GM18498 (cell line): ENCODE measurements at regions not wholly inside any gene's neighbourhood (a gene's known extent, or its start where the extent isn't known, plus 50 kb on each side); places are given as distances from the start of the nearest gene placed in this dataset.
A peak's percentile ranks its signal among the peaks of the same experiment; 100 is the strongest.

Experiments
- ATAC-seq: cut with Tn5 transposase; IDR thresholded peaks from one replicate; pipeline ENCODE4 v1.9.1; 2021; ENCODE audit warnings: mild to moderate bottlenecking, moderate library complexity; ENCODE audit not compliant: unreplicated experiment

DNA sequence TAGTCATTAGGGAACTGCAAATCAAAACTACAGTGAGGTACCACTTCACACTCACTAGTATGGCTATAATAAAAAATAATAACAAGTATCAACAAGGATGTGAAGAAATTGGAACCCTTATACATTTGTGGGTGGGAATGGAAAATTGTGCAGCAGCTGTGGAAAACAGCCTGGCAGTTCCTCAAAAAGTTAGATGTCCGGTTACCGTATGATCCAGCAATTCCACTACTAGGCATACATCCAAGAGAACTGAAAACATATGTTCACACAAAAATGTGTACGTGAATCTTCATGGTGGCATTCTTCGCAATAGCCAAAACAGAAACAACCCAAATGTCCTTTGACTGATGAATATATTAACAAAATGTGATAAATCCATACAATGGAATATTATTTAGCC lies 187.9 kb upstream of the LYSMD4 start:
- ATAC-seq, result no peak

DNA sequence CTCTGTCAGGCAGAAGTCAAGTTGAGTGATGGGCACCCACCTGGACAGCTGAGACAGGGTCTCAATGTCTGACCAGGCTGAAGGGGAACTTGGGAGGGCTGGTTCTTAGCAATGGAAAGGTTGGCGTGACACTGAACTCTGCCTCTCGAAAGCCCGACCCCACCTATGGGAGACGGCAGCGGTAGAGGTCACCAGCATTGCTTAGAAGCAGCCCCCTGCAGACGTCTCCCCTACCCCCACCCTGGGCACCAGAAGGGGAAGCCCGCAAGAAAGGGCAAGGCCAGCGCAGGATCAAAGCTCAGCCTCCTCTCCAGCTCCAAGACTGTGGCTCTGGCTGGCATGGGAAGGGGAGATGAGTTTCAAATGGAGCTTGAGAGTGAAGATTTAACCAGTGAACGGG lies 184.8 kb upstream of the LYSMD4 start:
- no peak for ATAC-seq

DNA sequence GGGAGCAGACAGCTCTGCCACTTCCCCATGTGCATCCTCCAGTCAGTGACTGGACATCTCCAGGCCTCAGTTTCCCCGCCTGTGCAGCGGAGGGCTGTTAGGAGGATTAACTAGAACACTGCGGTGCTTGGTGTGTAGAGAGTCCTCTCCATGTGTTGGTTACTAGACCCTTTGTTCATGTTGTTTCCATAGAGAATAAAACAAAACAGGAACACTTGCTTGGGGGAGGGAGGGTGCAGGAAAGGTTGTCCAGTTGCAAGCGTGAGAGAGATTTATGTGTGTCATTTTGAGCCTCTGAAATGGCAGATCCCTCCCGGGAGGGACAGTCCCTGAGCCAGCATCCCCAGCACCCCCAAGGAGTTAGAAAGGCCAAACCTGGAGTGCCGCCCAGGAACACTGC lies 184.0 kb upstream of the LYSMD4 start:
- no peak for ATAC-seq

DNA sequence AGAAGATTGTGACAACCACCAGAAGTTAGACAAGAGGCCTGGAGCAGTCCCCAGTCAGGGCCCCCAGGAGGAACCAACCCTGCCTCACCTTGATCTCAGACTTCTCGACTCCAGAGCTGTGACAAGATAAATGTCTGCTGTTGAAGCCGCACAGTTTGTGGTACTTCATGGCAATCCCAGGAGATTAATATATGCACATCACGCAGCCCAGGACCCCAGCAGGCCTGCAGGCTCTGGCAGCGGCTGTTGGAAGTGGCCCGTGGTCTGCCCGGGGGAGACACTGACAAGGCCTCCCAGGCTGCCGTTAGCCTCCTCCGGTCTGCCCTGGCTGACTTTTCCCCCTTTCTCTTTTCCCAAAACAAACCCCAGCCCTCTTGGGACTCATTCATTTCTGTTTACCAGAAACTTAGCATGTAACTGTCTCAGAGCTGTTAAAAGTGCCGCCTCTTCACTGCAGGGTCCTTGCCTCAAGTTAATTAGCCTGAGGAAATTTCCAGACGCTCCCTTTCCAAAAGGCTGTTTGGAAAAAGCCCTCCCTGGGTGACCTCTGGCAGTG lies 183.5 kb upstream of the LYSMD4 start:
- no peak for ATAC-seq

DNA sequence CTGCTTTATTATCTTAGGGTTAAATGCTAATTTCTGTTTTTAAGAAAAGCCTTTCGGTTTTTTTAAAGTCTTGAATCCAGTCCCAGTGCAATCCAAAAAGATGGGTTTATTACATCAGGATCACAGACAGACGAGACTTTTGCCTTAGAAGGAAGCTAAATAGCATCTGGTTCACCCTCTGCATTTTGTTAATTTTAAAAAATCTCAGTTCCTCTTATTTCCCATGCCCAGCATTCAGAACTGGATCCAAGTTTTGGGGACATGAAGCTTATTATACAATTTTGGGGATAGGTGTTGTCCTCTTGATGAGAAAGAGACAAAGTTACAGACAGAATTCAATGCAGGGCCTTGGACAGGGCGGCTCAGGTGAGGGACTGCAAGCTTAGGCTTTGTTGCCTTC lies 181.5 kb upstream of the LYSMD4 start:
- no peak for ATAC-seq

DNA sequence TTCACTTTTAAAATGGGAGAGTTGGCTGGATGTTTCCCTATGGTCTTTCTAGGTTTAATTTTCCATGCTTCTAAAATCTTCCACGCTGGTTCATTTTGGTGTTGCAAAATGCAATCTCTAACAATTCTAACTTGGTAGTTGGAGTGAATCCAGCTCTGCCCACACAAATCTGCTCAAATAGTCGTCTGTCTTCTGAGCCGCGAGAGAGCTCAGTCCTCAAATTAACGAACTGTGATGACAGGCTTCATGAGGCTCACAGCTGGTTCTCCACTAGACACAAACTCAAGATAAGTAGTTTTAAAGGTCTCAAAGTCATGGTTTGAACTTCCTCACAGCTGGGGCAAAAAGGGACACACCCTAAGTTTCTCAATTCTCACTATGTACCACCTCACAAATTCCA lies 178.6 kb upstream of the LYSMD4 start:
- no peak for ATAC-seq

DNA sequence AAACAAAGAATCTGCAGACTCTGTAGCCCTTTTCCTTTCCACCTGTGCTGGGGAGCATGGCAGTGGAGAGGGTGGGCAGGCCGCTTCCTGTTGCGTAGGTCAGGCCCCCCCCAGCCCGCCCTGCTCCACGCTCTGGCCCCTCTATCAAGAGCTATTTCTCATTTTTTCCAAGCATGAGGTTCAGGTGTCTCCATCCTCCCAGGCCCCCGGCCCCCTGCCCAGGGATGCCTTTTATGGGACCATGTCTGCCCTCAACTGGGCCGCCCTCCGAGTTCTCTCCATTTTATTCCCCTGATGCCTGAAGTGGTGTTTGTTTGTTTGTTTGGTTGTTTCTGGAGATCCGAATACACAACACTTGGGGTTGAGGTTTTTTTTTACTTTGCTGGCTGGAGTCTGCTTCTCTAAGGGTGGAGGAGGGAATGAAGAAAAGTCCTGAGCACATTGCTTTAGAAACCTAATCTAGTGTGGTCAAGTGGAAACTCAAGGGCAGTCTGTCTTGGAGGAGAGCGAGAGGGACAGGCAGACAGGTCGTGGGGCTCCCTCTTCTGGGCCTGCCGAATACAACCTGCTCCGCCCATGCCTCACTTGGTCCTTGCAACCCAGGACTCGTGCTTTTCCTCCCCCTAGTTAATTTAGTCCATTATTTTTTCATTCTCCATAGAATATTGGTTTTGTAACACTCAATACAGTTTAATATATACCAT lies 176.5 kb upstream of the LYSMD4 start:
- ATAC-seq, result no peak

DNA sequence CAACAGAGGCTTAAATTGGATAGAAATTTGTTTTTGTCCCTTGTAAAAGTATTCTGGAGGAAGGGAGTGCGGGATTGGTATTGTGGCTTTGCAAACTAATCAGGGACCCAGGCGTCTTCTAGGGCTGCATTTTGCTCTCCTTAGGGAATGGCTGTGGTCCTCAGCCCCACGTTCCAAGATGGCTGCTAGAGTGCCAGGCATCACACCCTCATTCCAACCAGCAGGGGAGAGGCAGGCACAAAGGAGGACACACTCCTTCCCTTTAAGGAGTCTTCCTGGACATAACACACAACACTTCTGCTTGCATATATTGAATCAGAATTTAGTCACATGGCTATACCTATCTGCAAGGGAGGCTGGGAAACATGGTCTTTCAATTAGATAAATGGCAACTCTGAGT lies 174.5 kb upstream of the LYSMD4 start:
- no peak for ATAC-seq

DNA sequence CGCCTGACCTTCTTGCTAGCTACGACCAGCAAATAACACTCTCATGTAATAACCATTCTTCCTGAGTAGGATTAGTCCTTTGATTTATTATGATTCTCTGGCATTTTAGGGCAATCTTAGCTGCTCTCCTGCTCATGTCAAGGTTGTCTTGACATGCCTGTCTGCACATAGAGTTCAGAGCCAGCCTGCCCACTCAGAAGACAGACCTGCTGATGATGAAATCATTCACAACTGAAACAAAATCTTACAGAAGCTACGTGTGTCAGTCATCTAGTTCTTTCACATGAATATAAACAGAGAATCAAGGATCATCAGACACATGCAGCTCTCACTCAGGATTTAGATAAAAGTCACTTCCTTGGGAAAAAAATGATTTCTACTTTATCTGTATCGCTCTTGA lies 173.6 kb upstream of the LYSMD4 start:
- ATAC-seq, result no peak

DNA sequence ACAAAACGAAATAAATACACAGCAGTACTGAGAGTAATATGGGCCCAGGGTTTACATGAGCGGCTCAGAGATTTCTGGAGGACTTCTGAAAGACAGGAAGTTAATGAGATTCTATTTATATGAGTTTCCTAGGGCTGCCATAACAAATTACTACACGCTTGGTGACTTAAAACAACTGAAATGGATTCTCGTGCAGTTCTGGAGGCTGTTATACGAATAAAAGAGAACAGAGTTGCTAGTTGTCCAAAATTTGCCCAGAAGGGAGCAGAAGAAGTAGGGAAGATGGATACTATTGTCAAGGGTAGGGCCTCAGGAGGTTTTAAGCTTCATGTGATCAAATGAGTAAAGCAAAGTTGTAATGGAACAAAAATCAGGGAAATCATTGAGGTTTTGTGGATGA lies 173.1 kb upstream of the LYSMD4 start:
- ATAC-seq, result no peak

DNA sequence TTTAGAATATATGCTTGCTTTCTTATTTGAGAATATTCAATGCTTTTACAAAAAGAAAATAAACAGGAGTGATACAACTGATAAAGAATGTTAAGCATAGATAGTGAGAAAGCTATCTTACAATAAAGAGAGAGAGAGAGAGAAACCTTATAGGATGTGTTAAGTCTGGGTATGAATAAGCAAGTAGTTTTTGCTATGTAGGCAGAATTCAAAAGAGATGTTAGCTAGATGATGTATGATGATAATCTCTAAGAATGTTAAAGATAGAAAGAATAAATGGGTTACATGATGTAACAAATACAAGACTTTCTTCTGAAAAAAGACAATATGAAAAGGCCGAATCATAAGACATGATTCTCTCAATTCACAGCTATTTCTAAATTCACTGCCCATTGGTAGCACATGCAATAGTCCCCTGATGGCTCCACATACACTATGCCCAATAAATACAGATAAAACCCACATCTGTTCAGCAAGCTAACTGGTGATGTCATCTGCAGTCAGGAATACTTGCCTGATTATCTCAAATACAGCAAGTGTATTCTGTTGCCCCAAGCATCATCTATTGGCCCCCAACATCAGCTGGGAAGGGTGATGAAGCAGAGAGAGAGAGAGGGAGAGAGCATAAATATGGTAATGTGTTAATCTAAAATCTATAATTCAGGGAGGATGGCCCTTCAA lies 169.2 kb upstream of the LYSMD4 start:
- no peak for ATAC-seq

DNA sequence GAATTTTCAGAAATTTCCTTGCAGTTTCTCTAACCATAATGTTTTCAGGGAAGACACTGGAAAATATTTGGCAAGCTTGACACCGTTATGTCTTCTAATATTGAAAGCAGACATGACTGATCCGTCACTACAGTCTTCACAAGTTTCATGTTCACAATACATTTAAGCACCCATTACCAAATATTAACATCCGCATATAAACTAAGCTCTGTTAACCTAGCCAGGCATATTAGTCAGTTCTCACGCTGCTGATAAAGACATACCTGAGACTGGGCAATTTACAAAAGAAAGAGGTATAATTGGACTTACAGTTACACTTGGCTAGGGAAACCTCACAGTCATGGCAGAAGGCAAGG lies 162.7 kb upstream of the LYSMD4 start:
- ATAC-seq, result peak; percentile 6

DNA sequence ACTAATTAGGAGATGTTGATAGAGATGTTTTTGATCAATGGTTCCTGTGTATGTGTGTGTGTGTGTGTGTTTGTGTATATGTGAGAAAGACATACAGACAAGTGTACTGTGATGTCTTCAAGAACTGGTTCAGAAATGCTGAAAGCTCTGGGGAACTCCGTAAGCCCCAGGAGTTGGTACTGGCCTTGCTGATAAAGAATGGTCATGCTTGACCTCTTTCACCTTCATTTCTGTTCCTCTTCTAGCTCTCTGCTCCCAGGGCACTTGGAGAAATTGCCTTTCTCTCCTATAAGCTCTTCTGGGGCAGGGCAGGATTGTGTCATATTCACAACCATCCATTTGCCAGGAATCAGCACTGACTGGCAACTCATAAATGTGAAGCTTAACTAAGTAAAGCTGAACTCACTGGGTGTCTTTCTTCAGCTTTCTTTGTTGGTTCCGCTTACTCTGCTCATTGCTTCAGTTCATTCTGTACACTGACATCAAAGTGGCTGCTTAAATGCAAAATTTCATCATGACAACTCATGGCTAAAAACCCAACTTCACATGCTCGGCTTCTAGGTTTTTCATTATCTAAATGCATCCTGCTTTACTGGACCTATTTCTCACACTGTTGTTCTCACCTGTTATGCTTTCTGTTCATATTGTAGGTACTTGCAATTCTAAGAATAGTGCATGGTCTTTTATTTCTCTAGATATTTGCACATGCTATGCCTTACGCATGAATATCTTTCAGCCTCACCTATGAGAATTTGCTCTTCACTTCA lies 162.1 kb upstream of the LYSMD4 start:
- peak; percentile 60 for ATAC-seq

DNA sequence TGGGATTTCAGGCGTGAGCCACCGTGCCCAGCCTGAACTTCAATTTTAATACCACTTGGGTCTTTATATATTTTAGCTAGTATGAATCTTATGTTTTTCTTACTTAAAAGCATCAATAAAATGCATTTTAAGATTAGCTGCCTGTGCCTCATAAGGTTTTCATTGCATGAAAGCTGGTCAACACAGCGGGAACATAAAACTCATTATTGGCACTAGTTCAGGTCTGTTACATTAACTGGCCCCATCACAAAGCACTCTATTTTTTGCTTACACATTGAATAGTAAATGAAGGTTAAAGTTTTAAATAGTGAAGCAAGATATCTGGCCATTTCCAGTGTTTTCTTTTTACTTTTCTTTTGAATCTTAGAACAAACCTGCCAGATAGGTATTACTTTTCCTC lies 145.6 kb upstream of the LYSMD4 start:
- ATAC-seq, result no peak

DNA sequence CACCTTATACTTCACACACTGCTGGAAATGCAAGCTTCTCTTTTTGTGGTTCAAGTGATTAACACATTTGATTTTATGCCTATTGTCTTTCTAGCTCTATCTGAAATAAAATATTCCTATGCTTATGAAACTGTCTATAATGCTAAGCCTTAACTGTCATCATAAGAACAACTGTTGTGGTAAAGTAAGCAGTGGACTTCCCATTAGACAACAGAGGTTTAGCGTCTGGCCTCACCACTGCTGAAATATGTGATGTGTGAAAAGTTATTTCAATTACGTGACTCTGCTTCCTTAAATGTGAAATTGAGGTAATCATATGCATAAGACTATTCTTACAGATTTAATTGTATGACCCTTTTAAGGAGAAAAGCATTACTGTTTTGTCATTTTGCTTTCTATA lies 140.2 kb upstream of the LYSMD4 start:
- no peak for ATAC-seq

DNA sequence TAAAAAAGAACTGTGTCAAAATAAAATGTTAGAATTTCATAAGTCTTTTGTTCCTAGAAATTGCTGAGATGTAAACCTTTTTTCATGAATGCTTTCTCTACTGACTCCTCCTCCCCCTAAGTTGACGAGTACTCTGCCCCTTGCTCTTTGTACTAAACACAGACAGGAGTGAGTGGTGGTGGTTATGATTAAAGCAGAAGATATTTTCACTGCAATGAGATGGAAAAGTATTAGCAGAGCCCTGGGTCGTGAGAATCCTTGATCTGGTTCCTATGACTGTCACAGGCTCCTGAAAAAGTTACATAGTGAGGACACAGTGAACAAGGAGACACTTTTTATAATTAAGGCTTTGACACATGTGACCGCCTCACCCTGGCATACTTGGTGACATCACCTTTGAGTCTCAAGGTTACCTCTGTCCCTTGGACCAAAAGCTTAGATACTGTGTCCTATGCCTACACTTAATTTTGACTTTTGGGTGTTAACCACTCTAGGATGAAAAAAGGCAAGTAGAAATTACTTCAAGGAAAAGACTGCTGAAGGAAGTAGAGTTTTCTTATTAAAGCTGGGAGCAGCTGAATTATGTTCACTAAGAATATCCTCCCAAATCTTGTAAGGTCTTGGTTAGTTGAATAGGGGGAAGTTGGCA lies 130.4 kb upstream of the LYSMD4 start:
- ATAC-seq, result no peak

DNA sequence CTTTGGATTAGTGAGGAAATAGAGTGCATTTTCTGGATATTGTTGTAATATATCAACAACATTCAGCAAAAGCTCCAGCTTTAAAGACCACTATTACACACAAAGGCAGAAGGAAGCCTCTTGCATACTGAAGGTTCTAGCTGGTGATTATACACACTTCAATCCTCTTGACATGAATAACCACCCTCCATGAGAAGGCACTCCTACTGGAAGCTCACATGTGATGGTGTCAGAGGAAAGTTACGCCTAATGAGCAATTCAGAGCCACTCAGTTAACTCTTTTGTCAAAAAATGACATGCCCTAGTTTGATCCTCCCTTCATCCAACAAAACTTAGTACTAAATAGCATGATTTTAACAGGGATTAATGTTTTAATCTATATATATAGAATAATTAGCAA lies 124.6 kb upstream of the LYSMD4 start:
- ATAC-seq, result no peak

DNA sequence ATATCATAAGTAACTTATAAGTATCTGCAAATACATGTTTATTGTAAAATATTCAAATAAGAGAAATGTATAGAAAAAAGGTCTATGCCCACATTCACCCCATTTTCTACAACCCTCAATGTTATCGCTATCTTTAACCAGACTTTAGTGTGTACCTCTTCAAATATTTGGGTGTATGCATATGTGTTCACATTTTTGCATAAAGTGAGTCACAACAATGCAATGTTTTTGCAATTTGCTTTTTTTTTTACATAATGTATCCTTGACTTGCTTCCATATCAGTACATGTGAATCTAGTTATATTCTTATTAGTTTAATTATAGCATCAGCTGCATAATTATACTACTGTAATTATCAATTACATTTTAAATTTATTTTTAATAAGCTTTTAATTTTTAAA lies 117.3 kb upstream of the LYSMD4 start:
- ATAC-seq, result no peak

DNA sequence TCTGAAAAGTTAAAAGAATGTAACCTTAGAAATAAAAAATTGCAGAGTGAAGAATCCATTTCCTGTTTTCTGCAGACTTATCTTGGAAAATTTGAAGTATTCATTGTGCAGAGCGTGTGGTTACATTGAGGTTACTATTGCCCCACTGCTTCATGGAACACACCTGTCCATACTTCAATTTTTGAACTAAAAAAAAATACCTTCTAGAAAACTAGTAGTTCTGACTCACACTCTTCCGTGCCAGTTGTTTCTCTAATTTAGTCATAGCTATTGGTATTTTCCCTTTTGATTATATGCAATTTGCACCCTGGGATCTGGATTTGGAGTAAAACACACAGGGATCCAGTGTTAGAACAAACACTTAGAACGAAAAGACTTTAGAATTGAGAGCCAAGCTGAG lies 111.8 kb upstream of the LYSMD4 start:
- ATAC-seq, result peak; percentile 64

DNA sequence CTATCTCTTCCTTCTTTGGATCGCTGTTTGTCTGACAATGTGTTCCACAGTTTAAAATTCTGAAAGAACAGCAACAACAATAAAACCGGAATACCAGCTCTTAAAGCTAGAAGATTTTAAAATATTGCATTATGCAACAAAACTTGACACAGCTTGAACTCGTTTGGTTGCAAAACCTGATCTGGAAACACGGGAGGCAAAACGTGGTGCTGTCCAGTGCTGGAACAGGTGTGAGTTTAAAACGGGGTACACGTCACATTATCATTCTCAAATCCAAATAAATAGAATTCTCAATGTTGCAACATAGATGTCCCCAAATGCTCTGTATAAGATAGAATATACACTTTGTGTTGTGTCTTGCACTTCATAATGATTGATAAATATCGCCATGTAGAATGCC lies 110.9 kb upstream of the LYSMD4 start:
- no peak for ATAC-seq

DNA sequence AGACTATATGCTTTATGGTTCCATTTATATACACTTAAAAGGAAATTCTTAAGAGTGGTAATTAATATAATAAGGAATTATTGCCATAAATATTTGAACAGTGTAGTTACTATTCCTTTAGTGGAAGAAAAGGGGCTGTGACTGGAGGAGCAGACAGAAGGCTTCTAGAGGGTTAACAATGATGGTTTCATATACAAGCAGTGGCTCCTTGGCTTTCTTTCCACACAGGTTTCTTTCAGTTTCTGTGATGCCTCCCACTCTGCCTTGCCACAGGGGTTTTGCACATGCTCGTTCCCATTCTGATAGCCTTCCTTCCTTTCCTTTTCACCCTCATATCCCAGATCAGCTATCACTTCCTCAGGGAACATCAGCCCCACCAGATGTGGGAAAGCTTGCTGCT lies 108.8 kb upstream of the LYSMD4 start:
- ATAC-seq, result no peak
